ENCODE measurements at regions not wholly inside any gene's neighbourhood (a gene's known extent, or its start where the extent isn't known, plus 50 kb on each side); places are given as distances from the start of the nearest gene placed in this dataset.

DNA sequence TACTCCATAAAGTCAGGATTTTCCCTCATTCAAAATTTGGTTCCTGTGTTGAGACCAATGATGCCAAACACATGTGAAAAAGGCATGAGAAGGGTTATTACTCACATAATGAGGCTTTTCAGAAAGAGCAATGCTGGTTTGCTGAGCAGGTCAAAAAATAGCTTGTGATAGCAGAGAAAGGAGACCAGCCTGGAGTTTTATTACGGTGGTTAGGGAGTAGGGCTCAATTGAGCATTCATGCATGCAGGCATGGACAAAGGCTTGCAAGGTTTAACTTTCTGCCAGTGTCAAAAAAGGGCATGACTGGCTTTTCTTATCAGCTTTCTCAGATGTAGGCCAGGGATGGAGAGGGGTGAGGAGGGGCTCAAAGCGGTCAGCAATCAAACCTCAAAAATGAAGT, 628.3 kb downstream of the DNAH5 start:
- no peak overlapping the region for H3K9ac ChIP-seq (replicated peaks in 1 of 4; ENCODE audit: extremely low read depth in 1 of 4, low read depth in 3 of 4, low read length in 3 of 4)
- H3K79me2 ChIP-seq (ENCODE audit: control insufficient read depth in 1 of 2, insufficient read depth in 2 of 2, low read length in 2 of 2), result no peaks in the 10 kb centered on the region
- H3K18ac ChIP-seq (ENCODE audit: extremely low read depth, low read length), result no peak overlapping the region
- no peak overlapping the region for H2BK120ac ChIP-seq (replicated peaks; ENCODE audit: low read depth, low read length)
- H4K8ac ChIP-seq (ENCODE audit: extremely low read depth, insufficient read depth, low read length), result no peak overlapping the region
- H4K20me1 ChIP-seq (replicated peaks in 1 of 2; ENCODE audit: control insufficient read depth in 1 of 2, insufficient read depth in 2 of 2, low read length in 2 of 2), result no peaks in the 10 kb centered on the region
- H3K27ac ChIP-seq (ENCODE audit: low read depth, low read length), result no peak overlapping the region
- no peak overlapping the region for H3K56ac ChIP-seq (replicated peaks; ENCODE audit: insufficient read length, low read depth, low read length)
- no peak overlapping the region for H2BK5ac ChIP-seq (ENCODE audit: low read depth, low read length)
- WGBS, 2 experiments (ENCODE audit: extremely low coverage in 1 of 2, insufficient coverage in 1 of 2, insufficient read length in 1 of 2, insufficient replicate concordance in 2 of 2, low coverage in 1 of 2, low lambda C conversion rate in 2 of 2, missing lambda C conversion rate in 1 of 2), result 82% methylated on average over 2 of the region's 2 CpGs; no CpG with 5 or more reads in 1 of the 2 experiments
- H3K4me2 ChIP-seq (ENCODE audit: insufficient read depth in 1 of 2, low read depth in 2 of 2, low read length in 2 of 2), result no peak overlapping the region
- H2BK12ac ChIP-seq (ENCODE audit: low read depth, low read length), result no peak overlapping the region
- no peaks in the 10 kb centered on the region for H3K27me3 ChIP-seq (replicated peaks in 1 of 4; ENCODE audit: control insufficient read depth in 3 of 4, extremely low read depth in 1 of 4, insufficient read depth in 3 of 4, low read length in 3 of 4)
- no peak overlapping the region for H2BK15ac ChIP-seq (ENCODE audit: low read length)
- no peaks in the 10 kb centered on the region for H3K23me2 ChIP-seq (ENCODE audit: low read depth, low read length)
- ChIA-PET POLR2A (ENCODE audit: partially characterized antibody) (no interaction called here), CTCF (ENCODE audit: partially characterized antibody) (interaction anchor here (0.8 kb wide), 1 partner anchor 12 kb away, joined by 3 read pairs; no protein-coding TSS in a partner anchor)
- H4K91ac ChIP-seq (replicated peaks; ENCODE audit: insufficient read length, low read length), result no peak overlapping the region
- H3K4me1 ChIP-seq (replicated peaks in 1 of 4; ENCODE audit: control insufficient read depth in 3 of 4, insufficient read depth in 4 of 4, low read length in 3 of 4), result no peaks in the 10 kb centered on the region
- no peak overlapping the region for H3K23ac ChIP-seq (ENCODE audit: insufficient read length)
- H3K9me3 ChIP-seq (ENCODE audit: insufficient read depth in 2 of 2, low read depth in 1 of 2, low read length in 1 of 2), result no peaks in the 10 kb centered on the region
- H2AK5ac ChIP-seq (ENCODE audit: low read depth, low read length), result no peak overlapping the region
- DNase-seq (ENCODE audit: low read depth in 1 of 2, low spot score in 2 of 2), result no peak
- H2BK20ac ChIP-seq (ENCODE audit: low read length), result no peak overlapping the region
- no peak for FAIRE-seq
- no peak overlapping the region for H3K14ac ChIP-seq (ENCODE audit: insufficient read length)
- H3K4me3 ChIP-seq (ENCODE audit: extremely low read depth in 1 of 4, insufficient read depth in 2 of 4, low read depth in 3 of 4, low read length in 4 of 4), result no peak overlapping the region
- H4K5ac ChIP-seq (ENCODE audit: insufficient read length, low read depth, low read length), result no peak overlapping the region
- H3K36me3 ChIP-seq (ENCODE audit: control insufficient read depth in 2 of 4, insufficient read depth in 4 of 4, low read length in 3 of 4), result no peaks in the 10 kb centered on the region
- H3K79me1 ChIP-seq (ENCODE audit: low read depth, low read length), result no peaks in the 10 kb centered on the region
- H2AFZ ChIP-seq (ENCODE audit: low read length), result peak overlapping the region; percentile 73; the same call in 1 of the 2 replicates
- H3K4ac ChIP-seq (replicated peaks; ENCODE audit: insufficient read length, low read depth, low read length), result no peak overlapping the region
- no peak for TF ChIP-seq EGR1 (IDR thresholded peaks at IDR 0.05; ENCODE audit: borderline replicate concordance, low read depth, low read length)
- no peak for TF ChIP-seq CTBP2 (IDR thresholded peaks at IDR 0.05; ENCODE audit: borderline replicate concordance, insufficient read depth, insufficient read length, low read length)
- TF ChIP-seq SP2 (IDR thresholded peaks at IDR 0.05; ENCODE audit: low read length), result no peak
- no peak for TF ChIP-seq CHD2 (IDR thresholded peaks at IDR 0.05; ENCODE audit: low read length)
- TF ChIP-seq CBX8 (IDR thresholded peaks at IDR 0.05; ENCODE audit: borderline replicate concordance, low read depth, low read length), result no peak
- TF ChIP-seq, protein P1, sequence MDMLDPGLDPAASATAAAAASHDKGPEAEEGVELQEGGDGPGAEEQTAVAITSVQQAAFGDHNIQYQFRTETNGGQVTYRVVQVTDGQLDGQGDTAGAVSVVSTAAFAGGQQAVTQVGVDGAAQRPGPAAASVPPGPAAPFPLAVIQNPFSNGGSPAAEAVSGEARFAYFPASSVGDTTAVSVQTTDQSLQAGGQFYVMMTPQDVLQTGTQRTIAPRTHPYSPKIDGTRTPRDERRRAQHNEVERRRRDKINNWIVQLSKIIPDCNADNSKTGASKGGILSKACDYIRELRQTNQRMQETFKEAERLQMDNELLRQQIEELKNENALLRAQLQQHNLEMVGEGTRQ (IDR thresholded peaks at IDR 0.05; ENCODE audit: low read length), result no peak
- TF ChIP-seq TAF7 (optimal IDR thresholded peaks at IDR 0.05; ENCODE audit: borderline replicate concordance, low read depth, low read length), result no peak
- TF ChIP-seq CHD1 (IDR thresholded peaks at IDR 0.05; ENCODE audit: low read depth, low read length), result no peak
- TF ChIP-seq TEAD4 (IDR thresholded peaks at IDR 0.05; ENCODE audit: low read depth, low read length), result no peak

Measured in H1 (cell line).